Neural crest cell (in vitro differentiated cells): ENCODE measurements at regions not wholly inside any gene's neighbourhood (a gene's known extent, or its start where the extent isn't known, plus 50 kb on each side); places are given as distances from the start of the nearest gene placed in this dataset.
A peak's percentile ranks its signal among the peaks of the same experiment; 100 is the strongest.

ENCODE experiments used
- DNase-seq: peaks from one replicate; pipeline ENCODE4 v3.0.0; 2021; ENCODE audit warnings: low read depth, mixed read lengths, low spot score
- H3K27ac Mint-ChIP-seq: one replicate; pipeline ENCODE4 v1.8.0; 2021; ENCODE audit warnings: mild to moderate bottlenecking, mixed read lengths; ENCODE audit not compliant: unreplicated experiment
- H3K27me3 Mint-ChIP-seq: 2 replicates; pipeline ENCODE4 v1.8.0; 2021; ENCODE audit warnings: low read depth, mild to moderate bottlenecking, mixed read lengths
- H3K36me3 Mint-ChIP-seq: 2 replicates; pipeline ENCODE4 v1.8.0; 2021; ENCODE audit warnings: low read depth, mild to moderate bottlenecking, mixed read lengths
- H3K4me1 Mint-ChIP-seq: 2 replicates; pipeline ENCODE4 v1.8.0; 2021; ENCODE audit warnings: mixed read lengths
- H3K4me3 Mint-ChIP-seq: one replicate; pipeline ENCODE4 v1.8.0; 2021; ENCODE audit warnings: mild to moderate bottlenecking, mixed read lengths
- H3K9me3 Mint-ChIP-seq: 2 replicates; pipeline ENCODE4 v1.8.0; 2021; ENCODE audit warnings: mixed read lengths
- CTCF ChIP-seq: fragments of 200-600 bp; sonication (generic); conservative IDR thresholded peaks from 2 replicates; pipeline ENCODE4 v1.5.0; 2021; ENCODE audit warnings: antibody characterized with exemption, mild to moderate bottlenecking

- TF ChIP-seq CTCF, result no peak
- Mint-ChIP-seq H3K27ac (no peak overlapping the region), H3K4me1 (peaks cover 64% of the 10 kb centered on the region), H3K36me3 (no peaks in the 10 kb centered on the region), H3K4me3 (no peak overlapping the region), H3K9me3 (no peaks in the 10 kb centered on the region), H3K27me3 (no peaks in the 10 kb centered on the region)
- DNase-seq, result no peak
These were observed 431.1 kb downstream of the EFNB2 start for GRCh38 chr13:106104281-106104901.

- Mint-ChIP-seq H3K27ac (no peak overlapping the region), H3K4me1 (peaks cover 70% of the 10 kb centered on the region), H3K9me3 (no peaks in the 10 kb centered on the region), H3K4me3 (no peak overlapping the region), H3K27me3 (no peaks in the 10 kb centered on the region), H3K36me3 (no peaks in the 10 kb centered on the region)
- DNase-seq, result no peak
- no peak for TF ChIP-seq CTCF
These were observed 431.7 kb downstream of the EFNB2 start for GRCh38 chr13:106103779-106104178.

GRCh38 chr13:106102786-106103185, 432.7 kb downstream of the EFNB2 start:
- no peak for TF ChIP-seq CTCF
- peaks cover 80% of the 10 kb centered on the region for H3K4me1 Mint-ChIP-seq
- H3K27ac Mint-ChIP-seq, result no peak overlapping the region
- H3K27me3 Mint-ChIP-seq, result no peaks in the 10 kb centered on the region
- DNase-seq, result no peak
- H3K36me3 Mint-ChIP-seq, result no peaks in the 10 kb centered on the region
- no peaks in the 10 kb centered on the region for H3K9me3 Mint-ChIP-seq
- no peak overlapping the region for H3K4me3 Mint-ChIP-seq

GRCh38 chr13:106101201-106101600, 434.3 kb downstream of the EFNB2 start:
- H3K27me3 Mint-ChIP-seq, result no peaks in the 10 kb centered on the region
- peak overlapping the region; percentile 65 for H3K4me3 Mint-ChIP-seq
- no peak for TF ChIP-seq CTCF
- peaks cover 72% of the 10 kb centered on the region for H3K4me1 Mint-ChIP-seq
- H3K27ac Mint-ChIP-seq, result peak overlapping the region; percentile 8
- no peaks in the 10 kb centered on the region for H3K9me3 Mint-ChIP-seq
- no peaks in the 10 kb centered on the region for H3K36me3 Mint-ChIP-seq
- no peak for DNase-seq

GRCh38 chr13:106100171-106100919, 435.1 kb downstream of the EFNB2 start:
- peaks cover 74% of the 10 kb centered on the region for H3K4me1 Mint-ChIP-seq
- H3K27ac Mint-ChIP-seq, result peak overlapping the region; percentile 69
- TF ChIP-seq CTCF, result no peak
- H3K4me3 Mint-ChIP-seq, result peak overlapping the region; percentile 65
- DNase-seq, result peak; percentile 40
- no peaks in the 10 kb centered on the region for H3K36me3 Mint-ChIP-seq
- H3K9me3 Mint-ChIP-seq, result no peaks in the 10 kb centered on the region
- no peaks in the 10 kb centered on the region for H3K27me3 Mint-ChIP-seq
